CD4-positive, alpha-beta T cell (primary cell): ENCODE measurements at regions not wholly inside any gene's neighbourhood (a gene's known extent, or its start where the extent isn't known, plus 50 kb on each side); places are given as distances from the start of the nearest gene placed in this dataset.
"Not testable (repeated sequence)": the region's sequence is repeated elsewhere in the genome, so short reads cannot be mapped to it uniquely, and the experiment has no call there.

Experiments used
- ATAC-seq: fragments of 200-7000 bp; cut with Tn5 transposase; one replicate; pipeline ENCODE4 v1.10.0; 2022; ENCODE audit warnings: mild to moderate bottlenecking; ENCODE audit not compliant: poor library complexity
- CTCF ChIA-PET: fragments of 350-600 bp; sonication (Branson Sonifier 250); formaldehyde crosslinking; loops from one replicate; lab custom pipeline; 2021; ENCODE audit warnings: antibody characterized with exemption, inconsistent platforms; lab: Charles Lee
- POLR2A ChIA-PET: fragments of 350-600 bp; sonication (Branson Sonifier 250); formaldehyde crosslinking; loops from one replicate; lab custom pipeline; 2021; ENCODE audit warnings: antibody characterized with exemption, inconsistent platforms; lab: Charles Lee
- DNase-seq, 14 experiments: peaks; one replicate each; pipeline ENCODE4 v3.0.0-alpha.2; 2013 to 2020; ENCODE audit warnings: mixed read lengths in 2 of 14
- H3K27ac ChIP-seq, 2 donors: one replicate each; pipeline versions ENCODE4 v1.5.1 to v1.7.0; 2013; ENCODE audit warnings: low read length in 2 of 2, low read depth in 1 of 2, mild to moderate bottlenecking in 1 of 2
- H3K27me3 ChIP-seq, 2 experiments: 1 replicate in 1 of 2; 2 replicates in 1 of 2; pipeline versions ENCODE4 v1.6.1 to v1.7.0; 2013; ENCODE audit warnings: low read length in 2 of 2, control low read depth in 1 of 2, mild to moderate bottlenecking in 1 of 2, moderate library complexity in 1 of 2; ENCODE audit not compliant: insufficient read depth in 2 of 2, control insufficient read depth in 1 of 2
- H3K36me3 ChIP-seq: one replicate; pipeline ENCODE4 v1.6.1; 2013; ENCODE audit warnings: low read length, control low read depth; ENCODE audit not compliant: insufficient read depth
- H3K4me1 ChIP-seq: one replicate; pipeline ENCODE4 v1.6.1; 2013; ENCODE audit warnings: low read length, control low read depth; ENCODE audit not compliant: insufficient read depth
- H3K4me3 ChIP-seq: one replicate; pipeline ENCODE4 v1.5.1; 2013; ENCODE audit warnings: mild to moderate bottlenecking, low read length, moderate library complexity
- H3K9me3 ChIP-seq, 2 experiments: 1 replicate in 1 of 2; 2 replicates in 1 of 2; pipeline versions ENCODE4 v1.6.1 to v1.7.0; 2013; ENCODE audit warnings: low read length in 2 of 2, mild to moderate bottlenecking in 2 of 2, control low read depth in 1 of 2, moderate library complexity in 1 of 2; ENCODE audit not compliant: control insufficient read depth in 1 of 2, insufficient read depth in 1 of 2
- H3K27ac Mint-ChIP-seq: one replicate; pipeline ENCODE4 v1.8.0; 2020; ENCODE audit warnings: mixed read lengths
- H3K27me3 Mint-ChIP-seq: one replicate; pipeline ENCODE4 v1.8.0; 2021; ENCODE audit warnings: mixed read lengths
- H3K36me3 Mint-ChIP-seq: one replicate; pipeline ENCODE4 v1.8.0; 2021; ENCODE audit warnings: low read depth, mixed read lengths
- H3K4me1 Mint-ChIP-seq: one replicate; pipeline ENCODE4 v1.8.0; 2021; ENCODE audit warnings: low read depth, mixed read lengths
- H3K4me3 Mint-ChIP-seq: one replicate; pipeline ENCODE4 v1.8.0; 2020; ENCODE audit warnings: mild to moderate bottlenecking, mixed read lengths
- H3K9me3 Mint-ChIP-seq: one replicate; pipeline ENCODE4 v1.8.0; 2020; ENCODE audit warnings: mixed read lengths
- intact Hi-C, 2 experiments: fragments of 100-400 bp; cut with DNase I in 1 of 2; cut with micrococcal nuclease in 1 of 2; formaldehyde crosslinking; loops; one replicate each; pipeline versions ENCODE4 v1.15.1 to v1.9.0; 2023 to 2025; cut with DNase I, micrococcal nuclease

DNA sequence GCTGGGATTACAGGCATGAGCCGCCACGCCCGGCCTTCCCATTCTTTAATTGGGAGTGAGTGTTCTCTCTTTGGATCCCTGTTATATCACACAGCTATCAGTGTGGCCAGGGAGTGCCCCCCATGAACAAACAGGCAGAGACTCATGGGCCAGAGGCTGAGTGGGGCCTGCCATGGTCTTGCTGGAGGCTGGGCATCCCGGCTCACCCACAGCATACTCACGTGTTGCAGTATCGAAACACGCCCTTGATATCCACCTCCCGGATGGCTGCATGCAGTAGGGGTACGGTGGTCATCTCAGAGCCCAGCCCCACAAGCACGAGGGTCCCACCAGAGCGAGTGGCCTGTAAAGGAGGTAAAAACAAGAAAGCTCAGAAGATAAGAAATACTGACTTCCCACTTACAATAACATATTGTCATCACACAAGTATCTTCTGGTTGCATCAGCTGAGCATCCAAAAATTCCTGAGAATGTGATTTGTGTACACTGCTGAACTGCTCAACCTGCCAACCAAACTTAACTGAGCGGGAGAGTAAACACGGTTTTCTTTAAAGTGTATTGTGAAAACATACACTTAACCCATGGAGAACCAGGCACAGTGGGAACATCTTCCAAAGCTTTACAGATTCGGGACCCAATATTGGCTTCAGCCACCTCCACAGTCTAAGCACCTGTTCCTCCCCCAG, 92.0 kb downstream of the TRIM69 start:
- H3K9me3 ChIP-seq, DNase-seq, H3K4me1 Mint-ChIP-seq, H3K27me3 ChIP-seq, H3K4me3 ChIP-seq, H3K27ac Mint-ChIP-seq, POLR2A ChIA-PET, H3K9me3 Mint-ChIP-seq, H3K4me1 ChIP-seq, H3K27ac ChIP-seq, ATAC-seq, H3K27me3 Mint-ChIP-seq, H3K36me3 Mint-ChIP-seq, H3K4me3 Mint-ChIP-seq, H3K36me3 ChIP-seq, CTCF ChIA-PET: not testable (repeated sequence)
- intact Hi-C loops: loop anchor here in 1 of 2 experiments (10.0 kb wide), 1 partner anchor 246 kb away; no protein-coding TSS in a partner anchor

- H3K36me3 Mint-ChIP-seq, H3K36me3 ChIP-seq, H3K27ac Mint-ChIP-seq, CTCF ChIA-PET, H3K27me3 Mint-ChIP-seq, ATAC-seq, H3K4me1 ChIP-seq, H3K27ac ChIP-seq, H3K9me3 ChIP-seq, H3K9me3 Mint-ChIP-seq, H3K4me3 ChIP-seq, H3K4me3 Mint-ChIP-seq, POLR2A ChIA-PET, H3K4me1 Mint-ChIP-seq, DNase-seq, H3K27me3 ChIP-seq: not testable (repeated sequence)
- intact Hi-C loops: loop anchor here in 1 of 2 experiments (10.0 kb wide), 1 partner anchor 246 kb away; no protein-coding TSS in a partner anchor
Observed at GRCh38 chr15:44829150-44829549, 92.8 kb downstream of the TRIM69 start.

- H3K9me3 Mint-ChIP-seq, ATAC-seq, H3K4me1 ChIP-seq, intact Hi-C loops, H3K27me3 ChIP-seq, H3K9me3 ChIP-seq, H3K36me3 ChIP-seq, CTCF ChIA-PET, H3K4me3 ChIP-seq, H3K27me3 Mint-ChIP-seq, H3K4me3 Mint-ChIP-seq, POLR2A ChIA-PET, H3K36me3 Mint-ChIP-seq, DNase-seq, H3K27ac ChIP-seq, H3K4me1 Mint-ChIP-seq: not testable (repeated sequence)
- peak overlapping the region; percentile 70 for H3K27ac Mint-ChIP-seq
Observed at GRCh38 chr15:44830692-44831408, 94.5 kb downstream of the TRIM69 start.

DNA sequence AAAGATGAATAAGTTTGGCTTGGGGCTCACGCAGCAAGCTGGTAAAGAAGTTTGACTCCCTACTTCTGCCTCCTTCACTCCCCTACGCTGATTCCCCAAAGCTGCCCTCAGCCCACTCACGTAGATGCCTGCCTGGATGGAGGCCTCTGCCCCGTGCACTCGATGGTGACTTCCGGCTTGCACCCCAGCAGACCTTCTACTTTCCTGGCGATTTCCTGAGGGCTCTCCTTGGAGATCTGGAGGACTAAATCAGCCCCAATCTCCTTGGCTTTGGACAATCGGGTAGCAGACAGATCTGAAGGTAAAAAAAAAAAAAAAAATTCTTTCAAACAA, 95.0 kb downstream of the TRIM69 start:
- H3K36me3 Mint-ChIP-seq, H3K4me1 ChIP-seq, ATAC-seq, DNase-seq, H3K4me1 Mint-ChIP-seq, H3K9me3 Mint-ChIP-seq, POLR2A ChIA-PET, H3K4me3 Mint-ChIP-seq, H3K36me3 ChIP-seq, CTCF ChIA-PET, H3K27me3 ChIP-seq, H3K9me3 ChIP-seq, H3K27ac ChIP-seq, H3K4me3 ChIP-seq, intact Hi-C loops, H3K27me3 Mint-ChIP-seq: not testable (repeated sequence)
- peak overlapping the region; percentile 70 for H3K27ac Mint-ChIP-seq

DNA sequence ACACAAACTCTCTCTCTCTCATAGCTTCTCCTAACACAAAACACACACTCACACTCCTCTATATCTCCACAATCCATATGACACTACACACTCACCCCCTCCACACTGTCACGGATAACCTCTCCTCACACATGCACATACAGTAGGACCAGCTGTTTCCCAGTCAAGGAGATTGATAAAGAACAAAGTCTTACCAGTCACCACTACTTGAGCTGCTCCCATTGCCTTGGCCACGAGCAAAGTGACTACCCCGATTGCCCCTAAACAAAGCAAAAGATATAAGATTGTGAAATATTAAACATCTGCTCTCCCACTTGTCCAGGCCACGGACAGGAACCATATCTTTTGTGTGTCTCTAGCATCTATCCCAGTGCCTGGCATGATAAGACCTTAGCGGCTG, 95.8 kb downstream of the TRIM69 start:
- H3K36me3 Mint-ChIP-seq, H3K27ac Mint-ChIP-seq, intact Hi-C loops, ATAC-seq, H3K27me3 Mint-ChIP-seq, H3K4me1 ChIP-seq, H3K27me3 ChIP-seq, H3K4me3 Mint-ChIP-seq, H3K27ac ChIP-seq, H3K9me3 ChIP-seq, POLR2A ChIA-PET, H3K9me3 Mint-ChIP-seq, H3K36me3 ChIP-seq, H3K4me3 ChIP-seq, DNase-seq, CTCF ChIA-PET, H3K4me1 Mint-ChIP-seq: not testable (repeated sequence)

DNA sequence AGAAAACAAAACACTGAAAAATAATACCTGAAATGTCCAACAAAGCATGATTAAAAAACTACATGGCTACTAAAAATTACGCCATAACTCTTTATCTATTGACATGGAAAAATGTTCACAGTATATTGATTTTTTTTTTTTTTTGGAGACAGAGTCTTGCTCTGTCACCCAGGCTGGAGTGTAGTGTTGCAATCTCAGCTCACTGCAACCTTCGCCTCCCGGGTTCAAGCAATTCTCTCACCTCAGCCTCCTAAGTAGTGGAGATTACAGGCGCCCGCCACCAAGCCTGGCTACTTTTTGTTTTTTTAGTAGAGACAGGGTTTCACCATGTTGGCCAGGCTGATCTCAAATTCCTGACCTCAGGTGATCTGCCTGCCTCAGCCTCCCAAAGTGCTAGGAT, 96.8 kb downstream of the TRIM69 start:
- H3K4me3 ChIP-seq, H3K9me3 ChIP-seq, H3K27ac ChIP-seq, ATAC-seq, POLR2A ChIA-PET, H3K9me3 Mint-ChIP-seq, H3K4me1 Mint-ChIP-seq, CTCF ChIA-PET, H3K27me3 Mint-ChIP-seq, H3K27ac Mint-ChIP-seq, H3K36me3 Mint-ChIP-seq, H3K4me1 ChIP-seq, H3K36me3 ChIP-seq, intact Hi-C loops, DNase-seq, H3K27me3 ChIP-seq, H3K4me3 Mint-ChIP-seq: not testable (repeated sequence)

GRCh38 chr15:44833761-44834160, 97.4 kb downstream of the TRIM69 start:
- POLR2A ChIA-PET, H3K9me3 Mint-ChIP-seq, CTCF ChIA-PET, intact Hi-C loops, ATAC-seq, H3K27ac Mint-ChIP-seq, H3K4me1 Mint-ChIP-seq, H3K27me3 ChIP-seq, H3K27me3 Mint-ChIP-seq, H3K4me1 ChIP-seq, DNase-seq, H3K9me3 ChIP-seq, H3K27ac ChIP-seq, H3K4me3 Mint-ChIP-seq, H3K36me3 Mint-ChIP-seq, H3K36me3 ChIP-seq, H3K4me3 ChIP-seq: not testable (repeated sequence)
